ENCODE measurements at regions not wholly inside any gene's neighbourhood (a gene's known extent, or its start where the extent isn't known, plus 50 kb on each side); places are given as distances from the start of the nearest gene placed in this dataset.

DNA sequence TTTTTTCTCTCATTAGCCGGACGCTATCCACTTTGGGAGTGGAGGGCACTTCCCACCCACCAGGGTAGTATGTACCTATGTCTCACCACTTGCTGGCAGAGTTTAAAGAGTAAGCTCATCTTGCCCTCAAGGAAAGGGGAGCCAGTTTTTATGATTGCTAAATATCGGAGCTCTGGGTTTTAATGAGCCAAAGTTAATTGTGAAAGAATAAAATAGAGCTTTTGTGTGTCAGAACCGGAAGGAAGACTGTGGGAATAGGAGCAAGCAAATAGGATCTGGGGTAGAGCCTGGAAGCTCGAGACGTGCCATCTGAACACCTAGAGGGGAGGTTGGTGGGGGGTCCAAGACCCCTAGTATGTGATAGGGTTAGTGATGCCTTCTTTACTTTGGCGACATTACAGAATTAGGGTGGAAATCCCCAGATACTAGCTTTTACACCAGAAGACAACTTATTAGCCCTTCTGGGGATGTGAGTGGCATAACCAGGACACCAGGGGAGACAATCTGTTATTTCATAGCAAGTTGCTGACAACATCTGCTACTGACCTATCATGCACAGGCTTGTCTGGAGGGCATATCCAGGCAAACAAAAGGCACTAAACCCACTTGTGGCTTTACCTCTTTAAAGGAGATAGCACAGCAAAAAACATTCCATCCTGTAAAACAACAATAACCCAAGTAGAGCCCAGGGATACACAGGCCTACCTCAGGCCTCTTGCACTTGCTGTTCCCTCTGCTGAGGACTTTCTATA is 333.8 kb downstream of the ZNF621 start:
- DNase-seq (ENCODE audit: low read depth), result no peak

DNA sequence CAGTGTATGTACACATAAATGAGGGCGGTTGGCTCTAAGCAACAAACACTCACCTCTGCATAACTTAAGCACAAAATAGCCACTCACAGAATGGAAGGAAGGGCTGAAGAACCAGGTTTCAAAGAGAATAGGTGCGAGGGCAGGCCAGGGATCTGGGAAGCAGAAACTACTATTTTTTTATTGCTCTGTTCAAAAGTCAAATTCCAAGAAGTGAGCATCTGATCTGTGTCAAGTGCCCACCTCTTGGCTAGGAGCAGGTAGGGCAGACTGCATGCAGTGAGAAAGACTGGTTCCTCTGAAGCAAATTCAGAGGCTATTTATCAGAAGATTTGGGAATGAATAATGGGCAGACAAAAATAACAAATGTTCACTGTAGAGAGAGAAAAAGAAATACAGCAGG is 336.4 kb upstream of the CTNNB1 start:
- no peak for DNase-seq (ENCODE audit: low read depth)

DNA sequence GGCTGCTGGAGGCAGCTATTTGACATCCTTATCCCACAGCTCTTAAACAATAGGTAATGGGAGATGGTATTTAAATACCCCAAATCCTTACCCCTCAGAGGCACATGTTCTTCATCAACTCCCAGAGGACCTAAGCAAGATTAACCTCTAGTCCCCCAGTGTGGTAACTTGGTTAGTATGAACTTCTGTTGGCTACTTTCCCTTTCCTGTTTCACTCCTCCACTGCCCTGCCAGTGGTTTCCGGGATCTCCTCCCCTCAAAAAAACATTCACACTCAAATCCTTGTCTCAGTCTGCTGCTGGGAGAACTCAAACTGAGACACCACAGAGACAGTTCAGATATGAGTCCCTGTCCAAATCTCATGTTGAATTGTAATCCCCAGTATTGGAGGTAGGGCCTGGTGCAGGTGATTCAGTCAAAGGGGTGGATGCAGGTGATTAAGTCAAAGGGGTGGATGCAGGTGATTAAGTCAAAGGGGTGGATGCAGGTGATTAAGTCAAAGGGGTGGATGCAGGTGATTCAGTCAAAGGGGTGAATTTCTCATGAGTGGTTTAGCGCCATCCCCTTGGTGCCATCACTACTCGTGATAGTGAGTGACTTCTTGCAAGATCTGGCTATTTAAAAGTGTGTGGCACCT is 335.0 kb upstream of the CTNNB1 start:
- DNase-seq (ENCODE audit: low read depth), result no peak

DNA sequence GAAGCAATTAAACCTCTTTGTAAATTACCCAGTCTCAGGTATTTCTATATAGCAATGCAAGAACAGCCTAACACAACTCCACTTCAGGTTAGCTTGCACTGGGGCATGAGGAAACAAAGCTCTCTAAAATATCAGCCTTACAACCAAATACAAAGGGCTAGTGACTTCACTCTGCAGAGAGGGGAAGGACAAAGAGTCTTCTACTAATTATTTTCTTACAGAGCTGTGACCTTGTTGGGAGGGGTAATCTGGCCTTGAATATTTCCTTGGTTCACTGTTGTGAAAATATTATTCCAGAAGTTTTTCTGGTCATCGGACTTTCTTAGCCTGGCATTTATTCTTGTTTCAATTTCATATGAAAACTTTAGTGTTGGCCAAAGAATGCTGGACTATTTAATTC is 334.4 kb upstream of the CTNNB1 start:
- DNase-seq (ENCODE audit: low read depth), result no peak

DNA sequence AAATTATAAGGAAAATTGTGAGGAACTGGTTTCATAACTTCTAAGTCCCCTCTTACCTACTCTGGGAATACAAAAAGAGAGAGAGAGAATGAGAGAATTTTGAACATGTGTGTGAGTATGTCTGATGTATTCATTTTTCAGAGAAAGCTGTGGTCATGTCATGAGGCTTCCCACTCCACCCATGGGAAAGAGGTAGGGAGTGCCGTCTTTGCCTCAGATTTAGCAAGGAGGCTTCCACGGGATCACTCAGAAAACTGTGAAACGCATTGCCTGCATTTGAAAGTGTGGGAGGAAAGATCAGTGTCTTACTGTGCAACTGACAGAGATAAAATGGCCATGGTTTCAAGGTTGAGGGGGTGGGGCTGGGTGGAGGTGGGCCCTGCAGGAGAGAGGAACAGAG is 331.5 kb upstream of the CTNNB1 start:
- DNase-seq (ENCODE audit: low read depth), result no peak

DNA sequence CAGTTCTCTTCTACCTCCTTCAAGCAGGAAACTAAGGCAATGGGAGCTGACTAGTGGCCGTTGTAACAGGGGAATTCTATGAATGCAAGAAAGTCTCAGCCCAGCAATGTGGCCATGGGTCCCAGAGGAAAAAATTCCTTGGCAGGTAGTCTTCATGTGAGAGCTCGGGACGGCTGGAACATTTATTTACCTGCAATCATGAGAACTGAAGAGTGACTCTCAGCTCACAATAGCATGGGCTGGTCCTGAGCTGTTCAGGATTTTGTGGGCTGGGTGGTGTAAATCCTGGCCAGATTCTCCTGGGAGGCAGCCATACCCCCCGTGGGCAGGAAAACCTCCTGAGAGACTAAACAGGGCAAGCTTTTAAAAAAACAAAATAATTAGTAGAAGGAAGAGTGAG is 330.3 kb upstream of the CTNNB1 start:
- DNase-seq (ENCODE audit: low read depth), result no peak

DNA sequence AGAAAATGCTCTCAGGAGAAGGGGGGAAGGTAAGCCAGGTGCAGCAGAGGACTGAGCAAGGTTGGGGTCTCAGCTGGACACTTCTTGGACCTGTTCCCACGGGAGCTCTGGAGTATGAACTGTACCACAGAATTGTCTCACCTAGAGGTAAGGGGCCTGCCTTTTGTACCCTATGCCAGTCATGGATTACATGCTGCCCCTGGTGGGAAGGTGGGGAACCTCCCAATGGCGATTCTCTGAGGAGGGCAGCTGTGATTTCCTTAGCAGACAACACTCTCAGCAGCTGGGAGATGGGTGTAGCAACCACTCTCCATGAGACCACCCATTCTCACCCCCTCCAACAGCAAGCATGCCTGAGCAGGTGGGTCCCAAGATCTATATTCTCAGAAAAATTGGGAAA is 329.4 kb upstream of the CTNNB1 start:
- no peak for DNase-seq (ENCODE audit: low read depth)

DNA sequence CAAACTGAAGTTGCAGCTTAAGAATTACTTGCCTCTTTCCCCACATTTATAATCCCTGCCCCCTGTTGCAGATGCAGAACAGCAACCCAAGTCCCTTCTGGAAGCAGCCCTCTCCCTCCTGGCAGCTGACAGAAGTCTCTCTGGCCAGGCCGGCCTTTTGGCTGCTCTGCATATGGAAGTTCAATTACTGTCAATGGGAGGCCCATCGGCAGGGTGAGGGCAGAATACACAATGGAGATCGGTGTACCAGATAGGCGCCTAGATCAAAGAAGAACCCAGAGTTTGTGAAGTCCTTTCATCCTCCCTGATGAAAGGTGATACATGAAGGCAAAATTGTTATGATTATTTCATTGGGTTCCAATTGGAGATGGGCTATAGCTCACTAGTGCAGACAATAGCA is 327.9 kb upstream of the CTNNB1 start:
- DNase-seq (ENCODE audit: low read depth), result no peak

DNA sequence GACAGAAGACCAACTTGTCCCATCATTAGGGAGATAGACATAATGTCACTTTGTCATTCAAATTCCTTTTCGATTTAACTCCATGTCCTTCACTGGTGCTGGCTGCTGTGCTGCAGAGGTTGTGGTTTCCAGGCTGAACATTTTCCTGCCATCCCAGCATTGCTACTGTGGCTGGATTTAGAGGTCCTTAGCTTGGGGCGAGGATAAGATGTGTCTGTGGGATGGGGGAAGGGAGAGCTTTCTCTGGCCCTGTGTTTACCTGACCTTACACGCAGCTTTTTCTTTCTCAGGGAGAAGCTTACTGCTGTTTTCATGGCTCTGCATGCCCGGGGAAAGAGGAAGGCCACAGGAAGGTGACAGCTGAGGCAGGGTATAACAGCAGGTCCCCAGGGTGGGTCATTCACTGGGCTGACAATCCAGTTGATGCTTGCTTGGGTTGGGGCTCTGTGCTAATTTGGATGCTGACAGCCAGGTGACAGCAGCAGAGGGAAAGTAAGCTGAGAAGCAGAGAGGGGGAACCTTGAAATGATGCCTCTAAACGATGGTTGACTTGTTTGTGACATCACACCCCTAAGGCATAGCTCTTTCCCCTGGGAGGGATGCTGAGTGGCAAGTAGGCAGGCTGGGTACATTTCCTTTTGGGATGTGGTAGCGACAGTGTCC is 326.9 kb upstream of the CTNNB1 start:
- no peak for DNase-seq (ENCODE audit: low read depth)

DNA sequence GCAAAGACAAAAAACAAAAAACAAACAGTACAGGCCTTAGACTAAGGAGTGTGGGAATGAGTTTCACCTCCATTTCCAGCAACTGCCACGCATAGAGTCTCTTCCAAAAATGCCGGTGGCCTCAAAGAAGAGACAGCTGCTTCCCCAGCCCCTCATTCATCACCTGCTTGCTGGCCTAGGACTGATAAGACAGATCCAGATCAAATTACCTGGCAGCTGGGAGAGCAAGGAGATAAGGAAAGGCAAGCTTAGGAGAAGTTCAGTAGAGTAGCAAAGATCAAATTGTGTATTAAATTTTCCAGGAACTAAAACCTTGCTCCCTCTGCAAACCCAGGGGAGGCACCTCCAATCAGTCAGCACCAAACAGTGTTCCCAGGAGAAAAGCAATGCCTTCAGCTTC is 325.8 kb upstream of the CTNNB1 start:
- no peak for DNase-seq (ENCODE audit: low read depth)

DNA sequence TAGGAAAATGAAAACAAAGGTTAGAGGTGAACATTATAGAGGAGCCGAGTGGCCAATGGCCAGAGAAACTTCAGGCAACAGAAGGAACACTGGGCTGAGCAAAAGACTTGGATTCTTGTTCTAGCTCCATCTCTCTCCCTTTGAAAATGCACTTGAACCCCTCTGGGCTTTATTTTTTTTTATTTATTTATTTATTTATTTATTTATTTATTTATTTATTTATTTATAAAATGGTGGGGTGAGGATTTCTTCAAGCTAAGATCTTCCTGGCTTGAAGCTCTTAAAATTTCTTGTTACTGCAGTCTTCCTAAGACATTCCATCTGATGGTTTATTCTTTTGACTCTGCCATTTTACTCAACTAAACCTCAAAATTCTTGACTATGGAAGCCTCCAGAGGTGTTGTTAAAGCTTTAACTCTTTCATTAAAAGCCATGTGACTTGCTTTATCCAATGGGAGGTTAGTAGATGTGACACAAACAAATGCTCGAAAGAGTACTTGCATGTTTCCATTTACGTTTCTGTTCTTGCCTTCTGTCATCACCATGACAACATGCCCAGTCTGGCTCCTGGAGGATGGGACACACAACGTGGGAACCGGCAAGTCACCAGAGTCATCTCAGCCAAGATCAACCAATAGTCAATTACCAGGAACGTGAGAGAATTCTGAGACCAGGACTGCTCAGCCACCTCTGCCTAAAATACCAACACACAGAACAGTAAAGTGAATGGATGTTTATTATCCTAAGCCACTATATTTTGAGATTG is 325.2 kb upstream of the CTNNB1 start:
- no peak for DNase-seq (ENCODE audit: low read depth)

DNA sequence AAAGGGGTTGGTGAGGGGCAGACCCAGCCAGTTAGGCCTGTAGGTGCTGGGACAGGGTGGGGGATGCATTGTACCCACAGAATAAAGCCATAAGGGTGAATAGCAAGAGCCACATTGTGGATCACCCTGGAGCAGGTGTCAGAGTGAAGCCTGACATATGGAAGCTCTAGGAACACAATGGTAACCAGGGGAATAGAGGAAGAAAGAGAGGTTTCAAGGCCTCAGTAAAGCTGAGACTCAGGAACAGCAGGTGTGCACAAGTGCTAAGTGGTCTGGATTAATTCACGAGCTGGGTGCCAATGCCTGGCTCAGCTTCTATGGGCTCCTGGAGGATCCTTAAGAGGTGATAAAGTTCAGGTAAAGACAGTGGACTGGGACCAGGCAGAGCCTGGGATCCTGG is 323.7 kb upstream of the CTNNB1 start:
- DNase-seq (ENCODE audit: low read depth), result no peak

DNA sequence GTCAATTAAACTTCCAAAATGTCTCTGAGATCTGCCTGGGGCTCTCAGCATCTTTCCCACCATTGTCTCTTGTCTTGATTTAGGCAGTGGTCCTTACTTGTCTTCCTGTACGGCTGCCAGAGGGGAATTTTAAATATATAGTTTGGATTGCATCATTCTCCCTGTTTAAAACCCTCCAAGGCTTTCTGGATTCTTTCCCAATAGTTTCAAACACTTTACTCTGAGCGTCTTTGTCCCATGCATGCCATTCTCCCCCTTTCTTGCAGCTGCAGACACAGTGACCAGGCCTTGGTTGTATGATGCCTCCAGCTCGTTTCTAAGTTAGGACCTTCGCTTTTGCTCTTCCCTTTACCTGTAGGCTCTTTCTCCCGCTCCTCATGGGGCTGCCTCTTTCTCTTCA is 323.3 kb upstream of the CTNNB1 start:
- DNase-seq (ENCODE audit: low read depth), result no peak

DNA sequence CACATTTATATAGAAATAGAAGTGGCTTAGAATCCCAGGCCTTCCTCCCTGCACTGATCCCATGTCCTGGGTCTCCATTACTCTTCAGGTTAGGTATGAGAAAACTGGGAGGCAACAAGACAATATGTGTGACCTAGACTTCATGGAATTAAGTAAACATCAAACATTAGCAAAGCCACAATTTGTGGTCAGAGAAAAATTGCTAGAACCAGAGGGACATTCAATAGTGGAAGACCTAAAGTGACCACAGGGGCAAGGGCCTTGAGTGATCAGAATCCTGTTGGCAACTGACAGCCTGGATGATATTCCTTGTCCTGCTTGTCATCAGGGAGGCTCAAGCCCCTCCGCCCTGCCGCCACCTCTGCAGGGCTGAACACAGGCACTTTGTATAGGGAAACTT is 322.8 kb upstream of the CTNNB1 start:
- no peak for DNase-seq (ENCODE audit: low read depth)

DNA sequence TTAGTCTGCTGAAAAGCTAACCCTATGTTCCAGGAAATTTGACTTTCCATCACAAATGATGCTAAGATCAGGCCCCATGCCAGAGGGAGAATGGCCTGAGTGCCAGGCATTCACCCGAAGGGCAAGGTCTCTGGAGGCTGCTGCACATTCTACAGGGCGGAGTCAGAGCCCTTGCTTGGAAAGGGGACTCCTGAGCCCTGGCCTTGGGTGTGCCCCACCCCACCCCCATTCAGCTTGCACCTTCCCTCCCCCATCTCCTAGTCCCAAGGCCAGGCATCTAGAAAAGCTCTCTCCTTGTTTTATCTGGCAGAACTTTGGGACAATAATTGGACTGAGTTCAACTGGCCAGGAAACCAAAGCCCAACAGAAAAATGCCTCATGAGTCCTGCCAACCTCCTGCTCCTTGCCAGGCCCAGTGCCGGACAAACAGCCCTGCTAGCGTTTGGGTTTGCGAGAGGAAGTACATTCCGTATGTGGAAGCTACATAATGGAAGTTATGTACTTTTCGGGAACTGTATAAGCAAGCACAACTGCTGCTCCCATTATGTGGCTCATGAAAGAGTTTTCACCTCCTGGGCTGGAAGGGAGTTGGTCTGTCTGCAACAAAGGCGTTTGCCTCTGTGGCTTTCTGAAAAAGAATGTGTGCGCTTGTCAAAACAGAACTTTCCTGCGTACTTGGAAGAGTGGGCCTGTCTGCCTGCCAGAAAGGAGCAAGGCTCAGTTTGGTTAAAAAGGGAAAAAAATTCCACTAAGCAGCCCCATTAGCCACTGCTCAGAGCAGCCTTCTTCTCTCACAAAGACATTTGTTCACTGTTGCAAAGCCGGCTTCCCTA is 321.5 kb upstream of the CTNNB1 start:
- DNase-seq (ENCODE audit: low read depth), result peak; percentile 47

DNA sequence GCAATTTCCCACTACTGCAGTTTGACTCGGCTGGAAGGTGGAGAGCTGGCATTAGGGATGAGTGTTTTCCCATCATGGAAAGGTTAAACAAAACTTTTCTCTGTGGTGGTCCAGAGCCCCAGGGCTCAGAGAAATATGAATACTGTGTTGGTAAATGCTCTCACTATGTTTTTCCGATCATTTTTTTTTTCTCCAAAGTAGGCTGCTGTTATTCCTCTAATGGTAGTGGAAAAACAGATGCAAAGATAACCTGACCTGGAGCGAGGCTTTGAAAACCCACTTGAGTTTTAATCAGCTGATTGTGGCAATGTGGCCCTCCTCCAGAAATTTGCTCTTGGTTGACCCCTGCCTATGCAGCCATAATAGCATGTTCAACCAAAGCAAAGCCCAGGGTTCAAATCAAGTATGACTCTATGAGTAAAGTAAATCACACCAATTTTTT is 320.8 kb upstream of the CTNNB1 start:
- DNase-seq (ENCODE audit: low read depth), result no peak

DNA sequence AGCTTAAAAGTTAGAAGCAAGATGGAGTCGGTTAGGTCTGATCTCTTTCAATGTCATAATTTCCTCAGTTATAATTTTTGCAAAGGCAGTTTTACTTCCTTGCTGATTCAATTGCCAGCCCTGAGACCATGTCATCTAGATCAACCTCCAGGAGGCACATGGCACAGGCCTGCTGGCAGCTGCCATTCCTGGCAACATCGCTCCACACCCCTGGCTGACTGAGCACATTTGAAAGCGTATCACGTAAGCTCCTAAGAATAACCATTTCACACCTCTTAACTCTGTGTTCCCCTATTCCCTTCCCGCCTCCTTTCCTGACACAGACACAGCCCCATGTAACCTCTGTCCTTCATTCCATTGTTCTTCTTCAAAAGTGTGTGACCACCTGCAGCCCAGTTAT is 313.9 kb upstream of the CTNNB1 start:
- no peak for DNase-seq (ENCODE audit: low read depth)

DNA sequence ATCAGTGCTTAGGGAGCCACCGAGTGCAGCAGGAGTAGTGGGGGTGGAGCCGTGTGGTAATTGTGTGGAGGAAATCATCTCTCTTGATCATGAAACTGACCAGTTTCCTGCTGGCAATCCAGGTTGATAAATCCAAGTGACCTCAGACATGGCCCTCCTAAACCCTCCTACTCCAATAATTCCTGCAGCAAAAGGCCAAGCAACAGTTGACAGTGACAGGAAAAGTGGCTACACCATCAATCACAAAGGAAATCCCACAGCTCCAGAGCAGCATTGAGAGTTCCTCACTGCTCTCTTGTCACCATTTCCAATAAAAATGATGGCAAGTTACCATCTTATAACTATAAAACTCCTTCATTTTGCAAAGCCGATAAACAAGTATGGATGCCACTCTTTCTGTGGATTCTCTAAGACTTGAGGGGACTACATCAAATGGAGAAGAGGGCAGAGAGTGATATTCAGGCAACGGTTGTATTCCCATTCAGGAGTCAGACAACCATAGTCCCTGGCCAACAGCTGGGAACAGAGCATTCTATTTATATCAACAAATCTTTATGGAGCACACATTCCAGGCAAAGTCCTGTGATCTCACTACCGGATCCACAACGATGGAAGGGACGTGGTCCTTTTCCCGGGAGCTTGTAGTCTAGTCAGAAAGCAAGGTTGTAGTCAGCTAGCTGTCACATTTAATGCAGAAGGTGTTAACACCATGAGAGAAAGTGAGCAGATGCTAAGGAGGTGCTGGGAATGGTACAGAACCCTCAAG is 312.5 kb upstream of the CTNNB1 start:
- DNase-seq (ENCODE audit: low read depth), result no peak

DNA sequence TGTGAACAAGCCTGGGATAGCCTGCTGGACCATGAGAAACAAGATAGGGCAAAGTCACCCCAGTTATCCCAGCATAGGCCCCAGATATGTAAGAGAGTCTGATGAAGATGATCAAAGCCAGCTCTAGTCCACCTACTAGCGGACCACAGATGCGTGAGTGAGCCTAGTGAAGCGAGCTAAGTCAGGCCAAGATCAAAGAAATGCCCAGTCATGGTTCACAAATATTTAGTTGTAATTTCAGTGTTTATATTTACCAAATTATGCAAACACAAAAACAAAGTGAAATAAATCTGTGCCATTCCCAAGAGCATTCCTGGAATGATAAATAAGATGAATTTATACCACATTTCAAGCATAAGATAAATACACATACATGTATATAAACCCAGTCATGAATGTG is 308.1 kb upstream of the CTNNB1 start:
- no peak for DNase-seq (ENCODE audit: low read depth)

DNA sequence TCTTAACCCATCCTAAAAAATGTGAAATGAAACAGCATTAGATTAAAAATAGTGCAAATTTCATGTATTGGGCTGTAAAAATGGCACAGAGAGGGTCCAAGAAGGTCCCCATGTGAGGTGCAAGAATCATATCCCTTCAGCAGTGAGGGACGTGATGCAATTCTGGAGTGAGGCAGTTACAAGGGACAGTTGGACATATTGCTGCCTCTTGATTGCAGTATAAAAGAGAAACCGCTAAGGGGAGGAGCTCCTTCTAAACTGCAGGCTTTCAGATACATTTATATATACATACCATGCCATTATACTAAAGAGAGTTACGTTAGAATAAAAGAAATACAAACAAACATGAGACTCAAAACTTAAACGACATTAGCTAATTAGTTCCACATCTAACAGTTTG is 304.2 kb upstream of the CTNNB1 start:
- no peak for DNase-seq (ENCODE audit: low read depth)

DNA sequence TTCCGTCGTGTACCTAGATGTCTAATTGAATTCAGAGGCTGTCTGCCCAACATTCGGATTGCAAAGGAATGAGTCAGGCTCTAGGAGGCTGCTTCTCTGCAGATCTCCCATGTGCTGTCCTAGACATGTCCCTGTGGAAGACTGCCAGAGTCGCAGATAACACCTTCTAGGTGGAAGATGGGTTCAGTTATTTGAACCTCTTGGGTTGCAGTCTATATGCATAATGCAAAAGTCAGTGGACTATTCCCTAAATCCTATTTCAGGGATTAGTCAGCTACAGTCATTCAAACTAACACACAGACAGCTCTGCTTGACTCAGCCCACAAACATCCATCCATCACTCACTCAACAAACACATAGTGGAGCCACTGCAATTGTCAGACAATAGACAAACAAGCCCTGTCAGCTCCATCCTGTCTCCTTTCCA is 300.0 kb upstream of the CTNNB1 start:
- peak; percentile 66 for DNase-seq (ENCODE audit: low read depth)
